GM03348 (cell line): ENCODE measurements at regions not wholly inside any gene's neighbourhood (a gene's known extent, or its start where the extent isn't known, plus 50 kb on each side); places are given as distances from the start of the nearest gene placed in this dataset.
A peak's percentile ranks its signal among the peaks of the same experiment; 100 is the strongest.

ENCODE experiments used
- DNase-seq: peaks from one replicate; pipeline ENCODE4 v3.0.0; 2012; ENCODE audit warnings: low spot score

- peak; percentile 63 for DNase-seq
Observed at GRCh38 chr3:159169828-159170227, 368.0 kb downstream of the MFSD1 start.

- peak; percentile 55 for DNase-seq
Observed at GRCh38 chr3:159170436-159171003, 368.7 kb downstream of the MFSD1 start.

GRCh38 chr3:159171333-159171732 lies 369.5 kb downstream of the MFSD1 start:
- no peak for DNase-seq

- DNase-seq = no peak
Observed at GRCh38 chr3:159172473-159172872, 370.6 kb downstream of the MFSD1 start.

- no peak for DNase-seq
Observed at GRCh38 chr3:159174715-159175692, 373.1 kb downstream of the MFSD1 start.

GRCh38 chr3:159178209-159178897 lies 376.5 kb downstream of the MFSD1 start:
- no peak for DNase-seq

GRCh38 chr3:159182961-159183360 lies 381.1 kb downstream of the MFSD1 start:
- no peak for DNase-seq

- no peak for DNase-seq
Observed at GRCh38 chr3:159185443-159186050, 383.7 kb downstream of the MFSD1 start.

GRCh38 chr3:159186581-159186980 lies 384.7 kb downstream of the MFSD1 start:
- no peak for DNase-seq

GRCh38 chr3:159187232-159187631 lies 385.4 kb downstream of the MFSD1 start:
- no peak for DNase-seq

GRCh38 chr3:159187706-159188105 lies 385.9 kb downstream of the MFSD1 start:
- no peak for DNase-seq

- DNase-seq = peak; percentile 16
Observed at GRCh38 chr3:159189994-159190669, 388.3 kb downstream of the MFSD1 start.

GRCh38 chr3:159191447-159191846 lies 389.6 kb downstream of the MFSD1 start:
- DNase-seq = peak; percentile 35

GRCh38 chr3:159196359-159196758 lies 394.5 kb downstream of the MFSD1 start:
- no peak for DNase-seq

GRCh38 chr3:159200176-159200575 lies 398.3 kb downstream of the MFSD1 start:
- peak; percentile 57 for DNase-seq

GRCh38 chr3:159208050-159208449 lies 406.2 kb downstream of the MFSD1 start:
- peak; percentile 28 for DNase-seq

- DNase-seq = no peak
Observed at GRCh38 chr3:159209459-159209858, 407.6 kb downstream of the MFSD1 start.

GRCh38 chr3:159210336-159210735 lies 408.5 kb downstream of the MFSD1 start:
- DNase-seq = no peak

- DNase-seq = no peak
Observed at GRCh38 chr3:159216311-159216710, 414.5 kb downstream of the MFSD1 start.

- DNase-seq = no peak
Observed at GRCh38 chr3:159219231-159219630, 417.4 kb downstream of the MFSD1 start.

GRCh38 chr3:159221335-159221734 lies 419.5 kb downstream of the MFSD1 start:
- DNase-seq = no peak
